Prostate gland (tissue), 2 donors: ENCODE measurements at regions not wholly inside any gene's neighbourhood (a gene's known extent, or its start where the extent isn't known, plus 50 kb on each side); places are given as distances from the start of the nearest gene placed in this dataset.

Experiments used
- DNase-seq: peaks from one replicate; pipeline ENCODE4 v3.0.0-alpha.2; 2019; ENCODE audit warnings: low spot score
- H3K27ac ChIP-seq, 2 donors: fragments of 200-600 bp; sonication (generic); 2 replicates each; pipeline ENCODE4 v1.5.1; 2017 to 2019
- H3K27me3 ChIP-seq: fragments of 200-600 bp; sonication (generic); replicated peaks from 2 replicates; pipeline ENCODE4 v1.5.1; 2019; ENCODE audit not compliant: insufficient read depth
- H3K36me3 ChIP-seq, 2 donors: fragments of 200-600 bp; sonication (generic); 1 replicate in 1 of 2; 2 replicates in 1 of 2; pipeline versions ENCODE4 v1.5.1 to v1.8.1; 2017 to 2019
- H3K4me1 ChIP-seq: fragments of 200-600 bp; sonication (generic); replicated peaks from 2 replicates; pipeline ENCODE4 v1.5.1; 2019
- H3K4me3 ChIP-seq, 2 donors: fragments of 200-600 bp; sonication (generic); 2 replicates each; pipeline ENCODE4 v1.5.1; 2017 to 2019
- H3K9me3 ChIP-seq: fragments of 200-600 bp; sonication (generic); 2 replicates; pipeline ENCODE4 v1.5.1; 2017
- CTCF ChIP-seq, 4 experiments: fragments of 200-600 bp in 2 of 4; fragments of 450-650 bp in 2 of 4; sonication (generic) in 2 of 4; IDR thresholded peaks; 1 replicate in 3 of 4; 2 replicates in 1 of 4; pipeline ENCODE4 v1.5.1; 2016 to 2019; ENCODE audit warnings: antibody characterized with exemption in 4 of 4, mild to moderate bottlenecking in 2 of 4, moderate library complexity in 2 of 4
- POLR2A ChIP-seq: fragments of 450-650 bp; IDR thresholded peaks from one replicate; pipeline ENCODE4 v1.6.1; 2016; ENCODE audit warnings: antibody characterized with exemption, mild to moderate bottlenecking
- POLR2AphosphoS5 ChIP-seq: sonication (generic); formaldehyde crosslinking; IDR thresholded peaks from one replicate; pipeline ENCODE4 v1.6.1; 2017; ENCODE audit warnings: antibody characterized with exemption
- WGBS: methylation state at CpG from one replicate; pipeline ENCODE4 v1.1.5; 2018; 5-methylcytosine and 5-hydroxymethylcytosine counted together
- intact Hi-C: fragments of 100-400 bp; cut with DNase I; formaldehyde crosslinking; loops from one replicate; pipeline ENCODE4 v1.14.2; 2022

DNA sequence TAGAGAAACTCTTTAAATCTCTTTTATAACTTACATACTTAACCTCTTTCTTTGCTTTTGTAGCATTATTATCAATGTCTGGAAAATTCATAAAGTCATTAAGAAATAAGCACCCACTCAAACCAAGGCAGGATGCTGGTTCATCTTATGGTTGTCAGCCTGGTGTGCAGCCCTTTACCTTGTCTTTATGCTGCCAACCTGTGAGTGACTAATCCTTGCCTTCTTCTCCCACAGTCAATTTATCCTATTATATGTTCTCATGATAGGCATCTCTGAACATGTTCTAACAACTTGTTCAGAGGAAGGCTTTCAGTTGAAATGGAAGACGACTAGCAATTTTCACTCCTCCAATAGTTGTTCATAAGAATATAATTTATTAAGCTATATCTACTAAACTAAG, 186.9 kb upstream of the CAND1 start:
- H3K27ac ChIP-seq, result no peak overlapping the region
- intact Hi-C loops, result no loop called here
- H3K36me3 ChIP-seq, result no peaks in the 10 kb centered on the region
- 18% methylated on average over 1 of the region's 1 CpG for WGBS
- no peaks in the 10 kb centered on the region for H3K4me1 ChIP-seq
- TF ChIP-seq POLR2A (no peak), CTCF (IDR thresholded peaks at IDR 0.05) (no peak), POLR2AphosphoS5 (no peak)
- no peak overlapping the region for H3K4me3 ChIP-seq
- no peaks in the 10 kb centered on the region for H3K27me3 ChIP-seq
- no peaks in the 10 kb centered on the region for H3K9me3 ChIP-seq
- no peak for DNase-seq

GRCh38 chr12:67085699-67086098, 183.5 kb upstream of the CAND1 start:
- WGBS, result 31% methylated on average over 2 of the region's 2 CpGs
- Histone ChIP-seq H3K27me3 (no peaks in the 10 kb centered on the region), H3K9me3 (no peaks in the 10 kb centered on the region), H3K27ac (no peak overlapping the region), H3K4me3 (no peak overlapping the region), H3K36me3 (no peaks in the 10 kb centered on the region), H3K4me1 (no peaks in the 10 kb centered on the region)
- DNase-seq, result no peak
- TF ChIP-seq POLR2AphosphoS5 (no peak), CTCF (IDR thresholded peaks at IDR 0.05) (no peak), POLR2A (no peak)
- intact Hi-C loops, result no loop called here

GRCh38 chr12:67086116-67086515, 183.0 kb upstream of the CAND1 start:
- intact Hi-C loops, result no loop called here

DNA sequence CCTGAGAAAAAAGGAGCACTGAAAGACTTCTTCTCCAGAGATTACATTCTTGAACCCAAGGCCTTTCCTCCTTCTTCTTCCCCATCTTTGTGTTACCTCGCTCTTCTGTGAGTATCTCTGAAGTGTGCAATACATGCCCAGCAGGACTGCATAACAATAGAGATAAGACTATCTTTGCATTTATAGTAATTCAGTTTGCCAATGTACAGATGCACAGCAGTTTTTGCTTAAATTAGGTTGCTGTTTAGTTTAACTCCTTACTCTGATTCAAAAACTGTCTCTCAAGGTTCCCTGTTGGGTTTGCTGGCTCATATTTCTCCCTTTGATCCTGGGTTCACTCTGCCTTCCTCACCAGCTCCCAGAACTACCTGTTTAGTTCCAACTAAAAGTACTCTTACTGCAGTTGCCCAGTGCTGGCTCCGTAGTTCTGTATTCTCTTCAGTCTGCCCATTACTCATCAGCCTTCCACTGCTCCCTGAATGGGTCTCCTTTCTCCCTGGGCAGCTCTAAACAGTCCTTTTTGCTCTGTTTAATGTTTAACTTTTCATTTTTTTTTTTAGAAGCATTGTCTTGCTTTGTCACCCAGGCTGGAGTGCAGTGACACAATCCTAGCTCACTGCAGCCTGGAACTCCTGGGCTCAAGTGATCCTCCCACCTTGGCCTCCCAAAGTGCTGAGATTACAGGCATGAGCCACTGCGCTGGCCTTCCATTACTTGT, 180.6 kb upstream of the CAND1 start:
- DNase-seq, result no peak
- no peaks in the 10 kb centered on the region for H3K9me3 ChIP-seq
- TF ChIP-seq POLR2AphosphoS5, result no peak
- TF ChIP-seq CTCF (IDR thresholded peaks at IDR 0.05), result no peak
- no peak for TF ChIP-seq POLR2A
- H3K27me3 ChIP-seq, result no peaks in the 10 kb centered on the region
- no peaks in the 10 kb centered on the region for H3K36me3 ChIP-seq
- H3K4me1 ChIP-seq, result no peaks in the 10 kb centered on the region
- intact Hi-C loops, result no loop called here
- no peak overlapping the region for H3K4me3 ChIP-seq
- 82% methylated on average over 3 of the region's 3 CpGs for WGBS
- no peak overlapping the region for H3K27ac ChIP-seq

More at GRCh38 chr12:67086116-67086515, 183.0 kb upstream of the CAND1 start:
- Histone ChIP-seq H3K36me3 (no peaks in the 10 kb centered on the region), H3K4me1 (no peaks in the 10 kb centered on the region), H3K27me3 (no peaks in the 10 kb centered on the region), H3K9me3 (no peaks in the 10 kb centered on the region), H3K4me3 (no peak overlapping the region), H3K27ac (no peak overlapping the region)
- DNase-seq, result no peak
- WGBS, result 69% methylated on average over 2 of the region's 2 CpGs
- TF ChIP-seq POLR2AphosphoS5 (no peak), CTCF (IDR thresholded peaks at IDR 0.05) (no peak), POLR2A (no peak)

- no peaks in the 10 kb centered on the region for H3K27me3 ChIP-seq
- H3K27ac ChIP-seq, result no peak overlapping the region
- TF ChIP-seq POLR2AphosphoS5, result no peak
- no peak for TF ChIP-seq POLR2A
- TF ChIP-seq CTCF (IDR thresholded peaks at IDR 0.05), result no peak
- no peaks in the 10 kb centered on the region for H3K9me3 ChIP-seq
- peak; percentile 13 for DNase-seq
- whole genome bisulfite sequencing, result 44% methylated on average over 3 of the region's 3 CpGs
- intact Hi-C loops, result no loop called here
- no peaks in the 10 kb centered on the region for H3K4me1 ChIP-seq
- no peak overlapping the region for H3K4me3 ChIP-seq
- H3K36me3 ChIP-seq, result no peaks in the 10 kb centered on the region
These were observed 178.0 kb upstream of the CAND1 start for GRCh38 chr12:67091204-67091603.
